ENCODE measurements at regions not wholly inside any gene's neighbourhood (a gene's known extent, or its start where the extent isn't known, plus 50 kb on each side); places are given as distances from the start of the nearest gene placed in this dataset.

DNA sequence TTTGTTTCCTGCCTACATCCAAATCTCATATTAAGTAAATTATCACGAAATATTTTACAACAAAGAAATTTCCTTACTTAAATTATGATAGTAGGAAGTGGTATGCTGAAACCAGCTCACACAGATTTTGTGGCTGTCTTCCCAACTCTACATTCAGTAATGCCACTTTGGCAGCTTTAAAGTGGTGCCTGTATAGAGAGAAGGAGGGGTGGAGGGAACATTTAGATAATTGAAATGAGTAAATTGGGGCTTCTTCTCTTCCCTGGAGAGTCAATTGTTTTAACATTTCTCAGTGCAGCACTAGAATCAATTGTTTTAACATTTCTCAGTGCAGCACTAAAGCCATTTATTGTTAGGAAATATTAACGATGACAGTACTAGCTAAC, 1323.1 kb downstream of the PCDH7 start:
- TF ChIP-seq EZH2 (IDR thresholded peaks at IDR 0.05; ENCODE audit: insufficient read depth, poor library complexity, severe bottlenecking): no peak
- no peak for TF ChIP-seq EZH2phosphoT487 (IDR thresholded peaks at IDR 0.05; ENCODE audit: insufficient read depth, low read depth)
